Panc1 (cell line): ENCODE measurements at regions not wholly inside any gene's neighbourhood (a gene's known extent, or its start where the extent isn't known, plus 50 kb on each side); places are given as distances from the start of the nearest gene placed in this dataset.

Experiments used
- CTCF ChIP-seq: fragments of 450-650 bp; IDR thresholded peaks from 2 replicates; pipeline ENCODE4 v1.5.1; 2017; ENCODE audit warnings: mild to moderate bottlenecking
- POLR2AphosphoS5 ChIP-seq: IDR thresholded peaks from 2 replicates; pipeline ENCODE4 v1.6.1; 2012; ENCODE audit warnings: mild to moderate bottlenecking, low read depth, low read length, moderate library complexity

DNA sequence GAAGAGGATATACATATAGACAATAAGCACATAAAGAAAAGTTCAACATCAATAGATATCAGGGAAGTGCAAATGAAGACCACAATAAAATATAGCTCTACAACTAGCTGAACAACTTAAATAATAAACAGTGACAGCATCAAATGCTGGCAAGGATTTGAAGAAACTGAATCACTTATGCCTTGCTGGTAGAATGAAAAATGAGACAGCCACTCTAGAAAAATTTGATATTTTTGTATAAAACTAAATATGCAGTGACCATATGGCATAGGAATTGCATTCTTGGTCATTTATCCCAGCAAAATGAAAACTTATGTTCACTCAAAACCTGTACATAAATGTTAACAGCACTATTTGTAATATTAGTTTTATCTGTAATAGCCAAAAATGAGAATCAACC, 1102.0 kb downstream of the C4orf33 start:
- no peak for TF ChIP-seq CTCF
- TF ChIP-seq POLR2AphosphoS5, result no peak
